Type B pancreatic cell (in vitro differentiated cells): ENCODE measurements at regions not wholly inside any gene's neighbourhood (a gene's known extent, or its start where the extent isn't known, plus 50 kb on each side); places are given as distances from the start of the nearest gene placed in this dataset.

ENCODE experiments used
- DNase-seq: peaks from one replicate; pipeline ENCODE4 v3.0.0; 2021; ENCODE audit warnings: mixed read lengths; ENCODE audit not compliant: unreplicated experiment; ENCODE audit errors: extremely low spot score
- H3K27ac Mint-ChIP-seq: 2 replicates; pipeline ENCODE4 v1.8.0; 2021; ENCODE audit warnings: mild to moderate bottlenecking, mixed read lengths
- H3K27me3 Mint-ChIP-seq: 2 replicates; pipeline ENCODE4 v1.8.0; 2021; ENCODE audit warnings: mixed read lengths
- H3K36me3 Mint-ChIP-seq: 2 replicates; pipeline ENCODE4 v1.8.0; 2021; ENCODE audit warnings: mixed read lengths
- H3K4me1 Mint-ChIP-seq: one replicate; pipeline ENCODE4 v1.8.0; 2021; ENCODE audit warnings: mixed read lengths; ENCODE audit not compliant: unreplicated experiment
- H3K4me3 Mint-ChIP-seq: 2 replicates; pipeline ENCODE4 v1.8.0; 2021; ENCODE audit warnings: mild to moderate bottlenecking, mixed read lengths
- H3K9me3 Mint-ChIP-seq: 2 replicates; pipeline ENCODE4 v1.8.0; 2021; ENCODE audit warnings: mixed read lengths
- TF ChIP-seq, protein P1 (sequence below): fragments of 200-600 bp; sonication (generic); conservative IDR thresholded peaks from 2 replicates; pipeline ENCODE4 v1.5.0; 2021; ENCODE audit warnings: antibody characterized with exemption, mild to moderate bottlenecking

DNA sequence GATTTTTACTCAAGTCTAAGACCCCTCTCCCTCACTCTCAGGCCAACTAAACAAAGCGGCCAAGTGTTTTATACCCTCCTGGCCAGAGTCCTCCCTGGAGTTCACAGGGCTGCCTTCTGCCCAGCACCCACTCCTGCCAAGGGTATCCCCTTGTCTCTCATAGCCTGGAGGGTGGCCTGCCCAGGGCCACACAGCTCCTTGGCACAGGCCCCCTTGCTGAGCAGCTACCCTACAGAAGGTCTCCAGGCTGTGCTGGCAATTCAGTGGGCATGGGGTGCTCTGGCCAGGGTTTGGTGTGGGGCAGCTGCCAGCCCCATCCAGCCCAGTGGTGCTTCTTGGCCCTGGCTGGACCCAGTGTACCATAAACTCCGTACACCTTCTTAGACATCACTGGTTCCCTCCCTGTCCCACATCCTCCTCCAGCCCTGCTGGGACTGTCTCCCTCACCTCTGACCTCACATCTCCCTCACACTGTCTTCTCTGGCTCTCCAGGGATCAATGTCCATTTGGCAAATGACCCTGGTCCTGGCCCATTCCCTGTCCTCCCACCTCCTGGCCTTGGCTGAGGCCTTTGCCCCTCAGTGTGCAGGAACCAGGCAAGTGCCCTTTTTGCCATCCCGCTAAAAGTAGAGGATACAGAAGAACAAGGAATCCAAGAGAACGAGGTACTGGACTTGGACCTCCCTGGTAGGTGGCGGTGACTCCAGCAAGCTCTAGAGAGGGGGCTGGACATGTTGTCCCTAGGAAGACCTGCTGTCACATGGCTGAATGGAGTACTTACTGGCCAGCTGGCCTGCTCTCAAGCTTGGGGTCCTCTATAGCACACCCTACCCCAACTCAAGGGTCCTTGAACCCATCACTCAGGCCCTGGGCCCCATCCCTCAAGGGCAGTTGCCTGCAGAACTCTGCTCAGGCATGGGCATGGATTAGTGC lies 50.0 kb upstream of the TRPM1 start:
- no peaks in the 10 kb centered on the region for H3K36me3 Mint-ChIP-seq
- H3K27ac Mint-ChIP-seq, result no peak overlapping the region
- no peak overlapping the region for H3K4me3 Mint-ChIP-seq
- no peaks in the 10 kb centered on the region for H3K27me3 Mint-ChIP-seq
- H3K4me1 Mint-ChIP-seq, result no peaks in the 10 kb centered on the region
- no peak for DNase-seq
- TF ChIP-seq, protein P1, sequence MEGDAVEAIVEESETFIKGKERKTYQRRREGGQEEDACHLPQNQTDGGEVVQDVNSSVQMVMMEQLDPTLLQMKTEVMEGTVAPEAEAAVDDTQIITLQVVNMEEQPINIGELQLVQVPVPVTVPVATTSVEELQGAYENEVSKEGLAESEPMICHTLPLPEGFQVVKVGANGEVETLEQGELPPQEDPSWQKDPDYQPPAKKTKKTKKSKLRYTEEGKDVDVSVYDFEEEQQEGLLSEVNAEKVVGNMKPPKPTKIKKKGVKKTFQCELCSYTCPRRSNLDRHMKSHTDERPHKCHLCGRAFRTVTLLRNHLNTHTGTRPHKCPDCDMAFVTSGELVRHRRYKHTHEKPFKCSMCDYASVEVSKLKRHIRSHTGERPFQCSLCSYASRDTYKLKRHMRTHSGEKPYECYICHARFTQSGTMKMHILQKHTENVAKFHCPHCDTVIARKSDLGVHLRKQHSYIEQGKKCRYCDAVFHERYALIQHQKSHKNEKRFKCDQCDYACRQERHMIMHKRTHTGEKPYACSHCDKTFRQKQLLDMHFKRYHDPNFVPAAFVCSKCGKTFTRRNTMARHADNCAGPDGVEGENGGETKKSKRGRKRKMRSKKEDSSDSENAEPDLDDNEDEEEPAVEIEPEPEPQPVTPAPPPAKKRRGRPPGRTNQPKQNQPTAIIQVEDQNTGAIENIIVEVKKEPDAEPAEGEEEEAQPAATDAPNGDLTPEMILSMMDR, result no peak
- no peaks in the 10 kb centered on the region for H3K9me3 Mint-ChIP-seq

DNA sequence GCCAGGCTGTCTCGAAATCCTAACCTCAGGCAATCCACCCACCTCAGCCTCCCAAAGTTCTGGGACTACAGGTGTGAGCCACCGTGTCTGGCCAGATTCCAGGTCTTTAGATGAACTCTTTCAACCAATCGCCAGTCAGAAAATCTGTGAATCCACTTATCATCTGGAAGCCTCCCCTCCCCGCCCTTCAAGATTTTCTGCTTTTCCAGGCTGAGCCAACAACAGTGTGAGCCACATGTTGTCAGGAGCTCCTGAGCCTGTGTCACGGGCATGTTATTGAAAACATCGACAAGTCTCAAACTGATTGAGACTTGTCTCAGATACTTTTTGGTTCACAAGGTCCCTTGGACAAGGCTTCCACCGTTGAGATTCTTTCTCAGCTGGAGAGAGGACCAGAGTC lies 52.0 kb upstream of the TRPM1 start:
- H3K27ac Mint-ChIP-seq, result no peak overlapping the region
- no peak for DNase-seq
- H3K27me3 Mint-ChIP-seq, result no peaks in the 10 kb centered on the region
- H3K36me3 Mint-ChIP-seq, result no peaks in the 10 kb centered on the region
- TF ChIP-seq, protein P1, result no peak
- H3K4me1 Mint-ChIP-seq, result peaks cover 9% of the 10 kb centered on the region
- H3K4me3 Mint-ChIP-seq, result no peak overlapping the region
- no peaks in the 10 kb centered on the region for H3K9me3 Mint-ChIP-seq

DNA sequence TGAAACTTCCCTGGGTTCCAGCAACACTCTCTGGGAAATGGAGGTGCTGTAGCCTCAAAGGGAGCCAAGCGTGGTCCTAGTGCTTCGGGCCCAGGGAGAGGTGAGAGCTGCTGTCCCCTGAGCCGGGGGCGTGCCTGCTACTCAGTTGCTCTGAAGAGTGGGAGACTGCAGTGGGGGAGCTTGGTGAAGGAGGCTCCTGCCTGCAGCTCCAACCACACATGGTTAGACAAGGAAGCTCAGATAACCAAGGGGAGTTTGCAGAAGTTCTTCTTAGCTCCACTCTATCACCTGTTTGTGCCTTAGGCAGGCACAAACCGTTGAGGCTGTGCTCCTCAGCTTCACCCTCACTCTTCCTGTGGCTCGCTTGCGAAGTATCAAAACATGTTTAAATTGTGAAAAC lies 53.6 kb upstream of the TRPM1 start:
- DNase-seq, result no peak
- TF ChIP-seq, protein P1, result no peak
- no peaks in the 10 kb centered on the region for H3K27me3 Mint-ChIP-seq
- H3K9me3 Mint-ChIP-seq, result no peaks in the 10 kb centered on the region
- H3K4me3 Mint-ChIP-seq, result no peak overlapping the region
- no peaks in the 10 kb centered on the region for H3K36me3 Mint-ChIP-seq
- H3K4me1 Mint-ChIP-seq, result peaks cover 15% of the 10 kb centered on the region
- no peak overlapping the region for H3K27ac Mint-ChIP-seq

DNA sequence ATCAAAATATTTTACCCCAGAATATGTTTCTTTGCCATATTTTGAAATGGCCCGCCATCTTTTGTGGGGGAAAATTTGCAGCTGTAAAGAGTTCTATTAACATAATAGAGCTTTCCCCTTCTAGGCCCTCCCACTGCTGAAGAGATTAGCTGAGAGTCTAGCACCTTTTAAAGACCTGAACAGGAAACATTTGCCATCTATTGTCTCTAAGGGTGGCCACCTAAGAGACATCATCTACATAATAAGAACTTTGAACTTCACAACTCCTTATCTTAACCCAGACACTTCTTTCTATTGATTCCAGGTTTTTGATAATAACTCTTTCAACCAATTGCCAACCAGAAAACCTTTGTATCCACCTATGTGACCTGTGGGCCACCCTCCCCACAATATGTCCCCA lies 54.7 kb upstream of the TRPM1 start:
- TF ChIP-seq, protein P1, result no peak
- no peak for DNase-seq
- Mint-ChIP-seq H3K4me1 (peaks cover 15% of the 10 kb centered on the region), H3K4me3 (no peak overlapping the region), H3K27ac (no peak overlapping the region), H3K36me3 (no peaks in the 10 kb centered on the region), H3K9me3 (no peaks in the 10 kb centered on the region), H3K27me3 (no peaks in the 10 kb centered on the region)

DNA sequence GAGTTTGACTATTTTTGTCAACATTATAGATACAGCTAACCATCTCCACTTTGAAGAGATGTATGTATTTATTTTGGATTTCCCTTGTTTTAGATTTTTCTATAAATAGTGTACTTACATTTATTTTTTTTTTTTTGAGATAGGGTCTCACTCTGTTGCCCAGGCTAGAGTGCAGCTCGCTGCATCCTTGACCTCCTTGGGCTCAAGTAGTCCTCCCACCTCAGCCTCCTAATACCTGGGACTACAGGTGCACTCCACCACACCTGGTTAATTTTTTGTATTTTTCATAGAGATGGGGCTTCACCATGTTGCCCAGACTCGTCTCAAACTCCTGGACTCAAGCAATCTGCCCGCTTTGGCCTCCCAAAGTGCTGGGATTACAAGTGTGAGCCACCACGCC lies 55.3 kb upstream of the TRPM1 start:
- TF ChIP-seq, protein P1, result no peak
- DNase-seq, result no peak
- H3K4me3 Mint-ChIP-seq, result no peak overlapping the region
- H3K9me3 Mint-ChIP-seq, result no peaks in the 10 kb centered on the region
- H3K27me3 Mint-ChIP-seq, result no peaks in the 10 kb centered on the region
- no peaks in the 10 kb centered on the region for H3K36me3 Mint-ChIP-seq
- no peak overlapping the region for H3K27ac Mint-ChIP-seq
- peaks cover 15% of the 10 kb centered on the region for H3K4me1 Mint-ChIP-seq
